ENCODE measurements at regions not wholly inside any gene's neighbourhood (a gene's known extent, or its start where the extent isn't known, plus 50 kb on each side); places are given as distances from the start of the nearest gene placed in this dataset.

- H2BK12ac ChIP-seq (ENCODE audit: low read length): no peak overlapping the region
- no peak overlapping the region for H2BK15ac ChIP-seq (ENCODE audit: low read length)
- H3K23ac ChIP-seq (ENCODE audit: low read depth, low read length, poor library complexity): no peak overlapping the region
- H4K8ac ChIP-seq (ENCODE audit: low read depth, low read length): no peak overlapping the region
- no peak overlapping the region for H3K14ac ChIP-seq (ENCODE audit: low read length)
- peaks cover 2 to 3% of the 10 kb centered on the region in 2 donors for H3K4me1 ChIP-seq (ENCODE audit: control insufficient read depth in 2 of 2, insufficient read depth in 1 of 2, low read depth in 1 of 2, low read length in 2 of 2)
- no peak overlapping the region for H4K91ac ChIP-seq (ENCODE audit: low read depth, low read length, poor library complexity)
- no peak overlapping the region for H3K4ac ChIP-seq (ENCODE audit: low read length)
- H3K27me3 ChIP-seq (ENCODE audit: control insufficient read depth in 3 of 3, insufficient read depth in 3 of 3, low read depth in 1 of 3, low read length in 3 of 3): no peaks in the 10 kb centered on the region
- no peak overlapping the region for H2AFZ ChIP-seq (ENCODE audit: low read length)
- no peaks in the 10 kb centered on the region for H3K79me1 ChIP-seq (ENCODE audit: low read depth, low read length)
- WGBS, 2 donors (ENCODE audit: extremely low coverage in 2 of 2, insufficient read length in 2 of 2, insufficient replicate concordance in 1 of 2): no CpG with 5 or more reads among the region's 3 CpGs
- H3K18ac ChIP-seq (ENCODE audit: low read length): no peak overlapping the region
- no peak overlapping the region for H2AK5ac ChIP-seq (ENCODE audit: low read depth, low read length)
- no peak overlapping the region for H3K27ac ChIP-seq (replicated peaks; ENCODE audit: low read length)
- no peak overlapping the region for H2BK5ac ChIP-seq (ENCODE audit: low read length)
- H3K36me3 ChIP-seq (replicated peaks in 1 of 2; ENCODE audit: control insufficient read depth in 2 of 2, insufficient read depth in 2 of 2, low read length in 2 of 2): no peaks in the 10 kb centered on the region
- H3K9me3 ChIP-seq (replicated peaks in 1 of 2; ENCODE audit: control insufficient read depth in 2 of 2, insufficient read depth in 1 of 2, low read depth in 1 of 2, low read length in 2 of 2): peaks cover 0 to 5% of the 10 kb centered on the region in 2 donors
- DNase-seq (ENCODE audit: low spot score): no peak
- no peak overlapping the region for H2BK120ac ChIP-seq (ENCODE audit: low read depth, low read length)
- no peak overlapping the region for H3K4me3 ChIP-seq (ENCODE audit: low read length in 2 of 2)
- no peak overlapping the region for H3K4me2 ChIP-seq (ENCODE audit: insufficient read depth, low read length, poor library complexity, severe bottlenecking)
- no peak overlapping the region for H3K9ac ChIP-seq (ENCODE audit: low read depth, low read length, poor library complexity)
These were observed 126.0 kb upstream of the FRMD6 start for GRCh38 chr14:51525739-51526138.

- H3K4me3 ChIP-seq (ENCODE audit: low read length in 2 of 2): no peak overlapping the region
- no peak overlapping the region for H3K9ac ChIP-seq (ENCODE audit: low read depth, low read length, poor library complexity)
- WGBS, 2 donors (ENCODE audit: extremely low coverage in 2 of 2, insufficient read length in 2 of 2, insufficient replicate concordance in 1 of 2): no CpG with 5 or more reads among the region's 2 CpGs
- H2BK12ac ChIP-seq (ENCODE audit: low read length): no peak overlapping the region
- H3K4me1 ChIP-seq (ENCODE audit: control insufficient read depth in 2 of 2, insufficient read depth in 1 of 2, low read depth in 1 of 2, low read length in 2 of 2): peaks cover 2 to 3% of the 10 kb centered on the region in 2 donors
- H3K36me3 ChIP-seq (replicated peaks in 1 of 2; ENCODE audit: control insufficient read depth in 2 of 2, insufficient read depth in 2 of 2, low read length in 2 of 2): no peaks in the 10 kb centered on the region
- H4K8ac ChIP-seq (ENCODE audit: low read depth, low read length): no peak overlapping the region
- no peak overlapping the region for H2AK5ac ChIP-seq (ENCODE audit: low read depth, low read length)
- no peak overlapping the region for H3K4me2 ChIP-seq (ENCODE audit: insufficient read depth, low read length, poor library complexity, severe bottlenecking)
- DNase-seq (ENCODE audit: low spot score): no peak
- no peak overlapping the region for H2AFZ ChIP-seq (ENCODE audit: low read length)
- no peak overlapping the region for H3K4ac ChIP-seq (ENCODE audit: low read length)
- H3K23ac ChIP-seq (ENCODE audit: low read depth, low read length, poor library complexity): no peak overlapping the region
- no peak overlapping the region for H2BK15ac ChIP-seq (ENCODE audit: low read length)
- no peak overlapping the region for H2BK5ac ChIP-seq (ENCODE audit: low read length)
- H3K9me3 ChIP-seq (replicated peaks in 1 of 2; ENCODE audit: control insufficient read depth in 2 of 2, insufficient read depth in 1 of 2, low read depth in 1 of 2, low read length in 2 of 2): peaks cover 0 to 5% of the 10 kb centered on the region in 2 donors
- no peak overlapping the region for H3K27ac ChIP-seq (replicated peaks; ENCODE audit: low read length)
- H3K18ac ChIP-seq (ENCODE audit: low read length): no peak overlapping the region
- H3K79me1 ChIP-seq (ENCODE audit: low read depth, low read length): no peaks in the 10 kb centered on the region
- no peak overlapping the region for H3K14ac ChIP-seq (ENCODE audit: low read length)
- H3K27me3 ChIP-seq (ENCODE audit: control insufficient read depth in 3 of 3, insufficient read depth in 3 of 3, low read depth in 1 of 3, low read length in 3 of 3): no peaks in the 10 kb centered on the region
- H2BK120ac ChIP-seq (ENCODE audit: low read depth, low read length): no peak overlapping the region
- H4K91ac ChIP-seq (ENCODE audit: low read depth, low read length, poor library complexity): no peak overlapping the region
These were observed 124.6 kb upstream of the FRMD6 start for GRCh38 chr14:51527073-51527472.

DNA sequence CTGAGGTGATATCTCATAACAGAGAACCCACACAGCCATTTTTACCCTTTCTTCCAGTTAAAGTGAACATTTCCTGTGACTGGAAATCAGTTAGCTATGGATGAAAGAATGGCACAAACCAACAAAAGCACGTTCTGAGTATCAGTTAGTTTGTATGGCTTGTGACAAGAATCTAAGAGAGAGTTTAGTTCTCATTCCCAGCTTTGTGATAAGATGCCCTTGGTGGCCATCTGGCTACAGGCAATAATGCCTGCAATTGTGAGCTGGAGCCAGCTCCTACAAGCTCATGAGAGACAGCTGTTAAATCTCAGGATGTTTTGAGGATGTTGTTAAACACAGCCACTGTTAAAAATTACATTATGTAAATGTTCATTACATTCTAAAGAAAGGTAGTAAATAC is 122.0 kb upstream of the FRMD6 start:
- Histone ChIP-seq H3K4me3 (ENCODE audit: low read length in 2 of 2) (no peak overlapping the region), H3K4ac (ENCODE audit: low read length) (no peak overlapping the region), H2AK5ac (ENCODE audit: low read depth, low read length) (no peak overlapping the region), H2BK15ac (ENCODE audit: low read length) (no peak overlapping the region), H4K91ac (ENCODE audit: low read depth, low read length, poor library complexity) (no peak overlapping the region), H3K27ac (replicated peaks; ENCODE audit: low read length) (no peak overlapping the region), H2BK120ac (ENCODE audit: low read depth, low read length) (no peak overlapping the region), H2BK12ac (ENCODE audit: low read length) (no peak overlapping the region), H3K9me3 (replicated peaks in 1 of 2; ENCODE audit: control insufficient read depth in 2 of 2, insufficient read depth in 1 of 2, low read depth in 1 of 2, low read length in 2 of 2) (peaks cover 0 to 5% of the 10 kb centered on the region in 2 donors), H3K23ac (ENCODE audit: low read depth, low read length, poor library complexity) (no peak overlapping the region), H3K36me3 (replicated peaks in 1 of 2; ENCODE audit: control insufficient read depth in 2 of 2, insufficient read depth in 2 of 2, low read length in 2 of 2) (no peaks in the 10 kb centered on the region), H3K9ac (ENCODE audit: low read depth, low read length, poor library complexity) (no peak overlapping the region), H4K8ac (ENCODE audit: low read depth, low read length) (no peak overlapping the region), H3K79me1 (ENCODE audit: low read depth, low read length) (no peaks in the 10 kb centered on the region), H2BK5ac (ENCODE audit: low read length) (no peak overlapping the region), H3K4me2 (ENCODE audit: insufficient read depth, low read length, poor library complexity, severe bottlenecking) (no peak overlapping the region), H2AFZ (ENCODE audit: low read length) (no peak overlapping the region), H3K27me3 (ENCODE audit: control insufficient read depth in 3 of 3, insufficient read depth in 3 of 3, low read depth in 1 of 3, low read length in 3 of 3) (no peaks in the 10 kb centered on the region), H3K14ac (ENCODE audit: low read length) (no peak overlapping the region), H3K4me1 (ENCODE audit: control insufficient read depth in 2 of 2, insufficient read depth in 1 of 2, low read depth in 1 of 2, low read length in 2 of 2) (peaks cover 0 to 15% of the 10 kb centered on the region in 2 donors), H3K18ac (ENCODE audit: low read length) (no peak overlapping the region)
- DNase-seq (ENCODE audit: low spot score): no peak
- no CpG with 5 or more reads among the region's 1 CpG for WGBS, 2 donors (ENCODE audit: extremely low coverage in 2 of 2, insufficient read length in 2 of 2, insufficient replicate concordance in 1 of 2)

DNA sequence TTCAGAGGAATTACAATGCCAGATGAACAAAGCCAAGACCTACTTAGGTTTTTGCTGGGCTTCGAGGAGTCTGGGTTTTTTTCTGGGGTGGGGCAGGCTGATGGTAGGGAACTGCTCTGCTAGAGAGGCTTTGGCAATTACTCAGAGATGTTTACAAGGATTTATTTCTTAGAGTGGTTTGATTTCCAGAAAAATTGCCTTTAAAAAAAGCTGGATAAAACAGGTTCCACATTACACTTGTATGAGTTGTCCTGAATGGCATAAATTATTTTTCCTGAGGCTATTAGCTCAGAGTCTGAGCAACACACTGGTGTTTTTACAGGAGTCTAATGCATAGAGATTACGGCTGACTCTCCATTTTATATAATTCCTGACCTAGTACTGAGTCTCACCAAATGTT is 118.5 kb upstream of the FRMD6 start:
- Histone ChIP-seq H2BK12ac (ENCODE audit: low read length) (no peak overlapping the region), H3K4ac (ENCODE audit: low read length) (no peak overlapping the region), H2BK120ac (ENCODE audit: low read depth, low read length) (no peak overlapping the region), H3K4me3 (ENCODE audit: low read length in 2 of 2) (no peak overlapping the region), H4K8ac (ENCODE audit: low read depth, low read length) (no peak overlapping the region), H2BK5ac (ENCODE audit: low read length) (no peak overlapping the region), H3K27me3 (ENCODE audit: control insufficient read depth in 3 of 3, insufficient read depth in 3 of 3, low read depth in 1 of 3, low read length in 3 of 3) (no peaks in the 10 kb centered on the region), H3K23ac (ENCODE audit: low read depth, low read length, poor library complexity) (no peak overlapping the region), H3K4me1 (ENCODE audit: control insufficient read depth in 2 of 2, insufficient read depth in 1 of 2, low read depth in 1 of 2, low read length in 2 of 2) (peaks cover 0 to 18% of the 10 kb centered on the region in 2 donors), H3K27ac (replicated peaks; ENCODE audit: low read length) (no peak overlapping the region), H2AK5ac (ENCODE audit: low read depth, low read length) (no peak overlapping the region), H4K91ac (ENCODE audit: low read depth, low read length, poor library complexity) (no peak overlapping the region), H2AFZ (ENCODE audit: low read length) (no peak overlapping the region), H3K36me3 (replicated peaks in 1 of 2; ENCODE audit: control insufficient read depth in 2 of 2, insufficient read depth in 2 of 2, low read length in 2 of 2) (no peaks in the 10 kb centered on the region), H3K18ac (ENCODE audit: low read length) (no peak overlapping the region), H3K14ac (ENCODE audit: low read length) (no peak overlapping the region), H3K9me3 (replicated peaks in 1 of 2; ENCODE audit: control insufficient read depth in 2 of 2, insufficient read depth in 1 of 2, low read depth in 1 of 2, low read length in 2 of 2) (peaks cover 0 to 7% of the 10 kb centered on the region in 2 donors), H3K4me2 (ENCODE audit: insufficient read depth, low read length, poor library complexity, severe bottlenecking) (no peak overlapping the region), H3K9ac (ENCODE audit: low read depth, low read length, poor library complexity) (no peak overlapping the region), H3K79me1 (ENCODE audit: low read depth, low read length) (no peaks in the 10 kb centered on the region), H2BK15ac (ENCODE audit: low read length) (no peak overlapping the region)
- WGBS, 2 donors (ENCODE audit: extremely low coverage in 2 of 2, insufficient read length in 2 of 2, insufficient replicate concordance in 1 of 2): no CpG with 5 or more reads among the region's 2 CpGs
- DNase-seq (ENCODE audit: low spot score): no peak

Data from neuronal stem cell (in vitro differentiated cells).